Pancreas (tissue), 10 donors: ENCODE measurements at regions not wholly inside any gene's neighbourhood (a gene's known extent, or its start where the extent isn't known, plus 50 kb on each side); places are given as distances from the start of the nearest gene placed in this dataset.

Experiments used
- ATAC-seq, 4 donors: fragments of 200-7000 bp; cut with Tn5 transposase; one replicate each; pipeline versions ENCODE4 v1.8.0 to v1.9.1; 2020; ENCODE audit warnings: mild to moderate bottlenecking in 4 of 4, moderate library complexity in 4 of 4
- DNase-seq, 6 donors: peaks; one replicate each; pipeline ENCODE4 v3.0.0-alpha.2; 2020
- FAIRE-seq: peaks from 2 replicates; lab custom pipeline; 2012; peaks lifted over from hg19 to GRCh38; lab: Jason Lieb, UNC
- H3K27ac ChIP-seq, 4 donors: fragments of 200-600 bp; sonication (generic); 1 replicate in 3 of 4; 2 replicates in 1 of 4; pipeline versions ENCODE4 v1.5.0 to v1.8.0; 2020
- H3K27me3 ChIP-seq, 4 donors: fragments of 200-600 bp; one replicate each; pipeline ENCODE4 v1.8.0; 2021
- H3K36me3 ChIP-seq, 3 donors: fragments of 200-600 bp; sonication (generic) in 1 of 3; one replicate each; pipeline versions ENCODE4 v1.5.0 to v1.8.0; 2020 to 2021
- H3K4me1 ChIP-seq, 3 donors: fragments of 200-600 bp; one replicate each; pipeline ENCODE4 v1.8.0; 2021
- H3K4me3 ChIP-seq, 4 donors: fragments of 200-600 bp; sonication (generic) in 2 of 4; one replicate each; pipeline versions ENCODE4 v1.5.0 to v1.8.0; 2020 to 2021
- H3K9me3 ChIP-seq, 4 donors: fragments of 200-600 bp; one replicate each; pipeline ENCODE4 v1.8.0; 2021
- WGBS, 2 donors: extraction: QIAGEN DNeasy Blood & Tissue Kit; methylation state at CpG; one replicate each; pipeline ENCODE4 v1.1.7; 2013; 5-methylcytosine and 5-hydroxymethylcytosine counted together
- intact Hi-C, 3 donors: fragments of 100-400 bp; cut with DNase I; formaldehyde crosslinking; loops; one replicate each; pipeline versions ENCODE4 v1.11.1 to v1.14.2; 2022
- TF ChIP-seq, protein P1 (sequence below), 4 donors: fragments of 200-600 bp; sonication (generic) in 3 of 4; IDR thresholded peaks; one replicate each; pipeline versions ENCODE4 v1.5.0 to v1.8.0; 2021; ENCODE audit warnings: antibody characterized with exemption in 4 of 4
- donor health status: healthy with polysubstance abuse.
- donor health status: DM: no; HTN: no; CAD: no; lungs with moderate emphysema.
- donor health status: DM: no; HTN: no; CAD: no.
- donor health status: control.
- donor health status: control.
- donor health status: Bipolar disorder and iron deficiency.
- donor health status: DM: yes; HTN: yes; CAD: no.
- donor health status: DM: no; HTN: no; CAD: no.
- donor health status: DM: no; HTN: no; CAD: no.
- donor health status: DM: yes; HTN: yes; CAD: no.

- TF ChIP-seq, protein P1, sequence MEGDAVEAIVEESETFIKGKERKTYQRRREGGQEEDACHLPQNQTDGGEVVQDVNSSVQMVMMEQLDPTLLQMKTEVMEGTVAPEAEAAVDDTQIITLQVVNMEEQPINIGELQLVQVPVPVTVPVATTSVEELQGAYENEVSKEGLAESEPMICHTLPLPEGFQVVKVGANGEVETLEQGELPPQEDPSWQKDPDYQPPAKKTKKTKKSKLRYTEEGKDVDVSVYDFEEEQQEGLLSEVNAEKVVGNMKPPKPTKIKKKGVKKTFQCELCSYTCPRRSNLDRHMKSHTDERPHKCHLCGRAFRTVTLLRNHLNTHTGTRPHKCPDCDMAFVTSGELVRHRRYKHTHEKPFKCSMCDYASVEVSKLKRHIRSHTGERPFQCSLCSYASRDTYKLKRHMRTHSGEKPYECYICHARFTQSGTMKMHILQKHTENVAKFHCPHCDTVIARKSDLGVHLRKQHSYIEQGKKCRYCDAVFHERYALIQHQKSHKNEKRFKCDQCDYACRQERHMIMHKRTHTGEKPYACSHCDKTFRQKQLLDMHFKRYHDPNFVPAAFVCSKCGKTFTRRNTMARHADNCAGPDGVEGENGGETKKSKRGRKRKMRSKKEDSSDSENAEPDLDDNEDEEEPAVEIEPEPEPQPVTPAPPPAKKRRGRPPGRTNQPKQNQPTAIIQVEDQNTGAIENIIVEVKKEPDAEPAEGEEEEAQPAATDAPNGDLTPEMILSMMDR (IDR thresholded peaks at IDR 0.05): no peak
- intact Hi-C loops: no loop called here
- no peak for FAIRE-seq
- no peaks in the 10 kb centered on the region for H3K36me3 ChIP-seq
- no peak overlapping the region for H3K4me3 ChIP-seq
- no peaks in the 10 kb centered on the region for H3K4me1 ChIP-seq
- H3K9me3 ChIP-seq: no peaks in the 10 kb centered on the region
- no peaks in the 10 kb centered on the region for H3K27me3 ChIP-seq
- no peak for ATAC-seq
- no peak overlapping the region for H3K27ac ChIP-seq
- 73 to 75% methylated on average over 5 of the region's 5 CpGs for WGBS, 2 donors
- DNase-seq: no peak
Observed at GRCh38 chr1:183724350-183725042, 71.4 kb upstream of the APOBEC4 start.

DNA sequence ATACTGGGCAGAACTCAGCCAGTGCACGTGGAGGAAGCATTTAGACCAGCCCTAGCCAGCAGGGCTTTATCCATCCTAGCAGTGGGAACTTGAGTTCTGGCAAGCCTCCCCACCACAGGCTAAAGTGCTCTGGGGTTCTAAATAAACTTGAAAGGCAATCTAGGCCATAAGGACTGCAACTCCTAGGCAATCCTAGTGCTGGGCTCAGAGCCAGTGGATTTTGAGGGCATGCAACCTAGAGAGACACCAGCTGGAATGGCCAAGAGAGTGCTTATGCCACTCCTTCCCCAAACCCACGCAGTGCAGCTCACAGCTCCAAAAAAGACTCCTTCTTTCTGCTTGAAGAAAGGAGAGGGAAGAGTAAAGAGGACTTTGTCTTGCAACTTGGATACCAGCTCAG is 70.5 kb upstream of the APOBEC4 start:
- intact Hi-C loops: no loop called here
- DNase-seq: no peak
- TF ChIP-seq, protein P1 (IDR thresholded peaks at IDR 0.05): no peak
- WGBS, 2 donors: 87 to 88% methylated on average over 2 of the region's 2 CpGs
- Histone ChIP-seq H3K36me3 (no peaks in the 10 kb centered on the region), H3K4me1 (no peaks in the 10 kb centered on the region), H3K27ac (no peak overlapping the region), H3K4me3 (no peak overlapping the region), H3K9me3 (no peaks in the 10 kb centered on the region), H3K27me3 (no peaks in the 10 kb centered on the region)
- no peak for FAIRE-seq
- no peak for ATAC-seq

DNA sequence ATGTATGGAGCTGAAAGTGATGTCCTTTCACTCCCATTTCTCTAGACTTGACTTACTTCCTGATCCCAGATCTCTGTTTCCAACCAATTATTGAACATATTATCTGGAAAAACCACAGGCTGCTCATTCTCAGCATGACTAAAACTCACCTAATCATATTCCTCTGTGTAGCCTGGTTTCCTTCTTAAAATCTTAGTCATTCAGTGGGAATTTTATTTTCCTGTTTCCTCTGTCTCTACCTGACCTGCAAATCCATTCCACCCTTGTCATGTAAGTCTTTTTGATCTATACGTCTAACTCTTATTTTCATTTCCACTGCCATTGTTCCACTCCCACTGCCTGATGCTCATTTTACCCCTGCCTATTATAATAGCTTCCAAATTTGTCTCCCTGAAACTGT is 67.9 kb upstream of the APOBEC4 start:
- FAIRE-seq (no peak), DNase-seq (no peak), ATAC-seq (no peak)
- no peaks in the 10 kb centered on the region for H3K36me3 ChIP-seq
- no peak overlapping the region for H3K27ac ChIP-seq
- H3K27me3 ChIP-seq: no peaks in the 10 kb centered on the region
- no peaks in the 10 kb centered on the region for H3K4me1 ChIP-seq
- 72 to 83% methylated on average over 1 of the region's 1 CpG for WGBS, 2 donors
- H3K4me3 ChIP-seq: no peak overlapping the region
- intact Hi-C loops: no loop called here
- no peaks in the 10 kb centered on the region for H3K9me3 ChIP-seq
- TF ChIP-seq, protein P1 (IDR thresholded peaks at IDR 0.05): no peak

GRCh38 chr1:183720028-183720427 is 66.9 kb upstream of the APOBEC4 start:
- ATAC-seq (no peak), DNase-seq (no peak), FAIRE-seq (no peak)
- H3K36me3 ChIP-seq: no peaks in the 10 kb centered on the region
- no peaks in the 10 kb centered on the region for H3K27me3 ChIP-seq
- H3K4me1 ChIP-seq: no peaks in the 10 kb centered on the region
- TF ChIP-seq, protein P1 (IDR thresholded peaks at IDR 0.05): no peak
- H3K9me3 ChIP-seq: no peaks in the 10 kb centered on the region
- H3K27ac ChIP-seq: no peak overlapping the region
- no peak overlapping the region for H3K4me3 ChIP-seq
- intact Hi-C loops: no loop called here
- WGBS, 2 donors: 65 to 83% methylated on average over 3 of the region's 3 CpGs

GRCh38 chr1:183719289-183719688 is 66.2 kb upstream of the APOBEC4 start:
- H3K36me3 ChIP-seq: no peaks in the 10 kb centered on the region
- WGBS, 2 donors: 66 to 73% methylated on average over 2 of the region's 2 CpGs
- H3K9me3 ChIP-seq: no peaks in the 10 kb centered on the region
- ATAC-seq (no peak), DNase-seq (no peak), FAIRE-seq (no peak)
- no peaks in the 10 kb centered on the region for H3K27me3 ChIP-seq
- no peak overlapping the region for H3K4me3 ChIP-seq
- intact Hi-C loops: no loop called here
- TF ChIP-seq, protein P1 (IDR thresholded peaks at IDR 0.05): no peak
- H3K4me1 ChIP-seq: no peaks in the 10 kb centered on the region
- H3K27ac ChIP-seq: no peak overlapping the region
